Upper lobe of left lung (tissue), 4 donors: ENCODE measurements at regions not wholly inside any gene's neighbourhood (a gene's known extent, or its start where the extent isn't known, plus 50 kb on each side); places are given as distances from the start of the nearest gene placed in this dataset.
"Not testable (repeated sequence)": the region's sequence is repeated elsewhere in the genome, so short reads cannot be mapped to it uniquely, and the experiment has no call there.

Experiments
- POLR2A ChIP-seq, 4 donors: fragments of 450-650 bp; IDR thresholded peaks; one replicate each; pipeline ENCODE4 v1.5.1; 2016 to 2017; ENCODE audit warnings: antibody characterized with exemption in 4 of 4, mild to moderate bottlenecking in 2 of 4
- POLR2AphosphoS5 ChIP-seq, 2 donors: sonication (generic); formaldehyde crosslinking; IDR thresholded peaks; one replicate each; pipeline ENCODE4 v1.5.1; 2017; ENCODE audit warnings: antibody characterized with exemption in 2 of 2
- TF ChIP-seq, protein P1 (sequence below), 6 experiments: fragments of 450-650 bp in 4 of 6; fragments of 200-600 bp in 2 of 6; sonication (generic) in 2 of 6; IDR thresholded peaks; one replicate each; pipeline ENCODE4 v1.5.1; 2016 to 2019; ENCODE audit warnings: antibody characterized with exemption in 6 of 6

DNA sequence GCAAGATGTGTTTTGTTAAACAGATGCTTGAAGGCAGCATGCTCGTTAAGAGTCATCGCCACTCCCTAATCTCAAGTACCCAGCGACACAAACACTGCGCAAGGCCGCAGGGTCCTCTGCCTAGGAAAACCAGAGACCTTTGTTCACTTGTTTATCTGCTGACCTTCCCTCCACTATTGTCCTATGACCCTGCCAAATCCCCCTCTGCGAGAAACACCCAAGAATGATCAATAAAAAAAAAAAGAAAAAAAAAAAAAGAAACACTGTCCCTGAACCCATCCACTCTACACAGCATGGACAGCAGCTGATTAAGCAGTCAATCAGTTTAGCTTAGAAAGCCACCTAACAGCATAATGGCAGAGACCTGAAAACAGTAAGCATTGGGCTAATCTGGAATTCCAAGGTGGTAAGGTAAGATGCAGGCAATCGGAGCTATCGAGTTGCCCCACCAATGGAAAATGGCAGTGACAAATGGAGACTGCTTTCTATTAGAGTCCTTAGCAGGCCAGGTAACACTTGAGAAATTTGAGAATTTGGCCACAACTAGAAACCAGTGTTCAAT is 89.9 kb upstream of the FOXN3 start:
- TF ChIP-seq, protein P1, sequence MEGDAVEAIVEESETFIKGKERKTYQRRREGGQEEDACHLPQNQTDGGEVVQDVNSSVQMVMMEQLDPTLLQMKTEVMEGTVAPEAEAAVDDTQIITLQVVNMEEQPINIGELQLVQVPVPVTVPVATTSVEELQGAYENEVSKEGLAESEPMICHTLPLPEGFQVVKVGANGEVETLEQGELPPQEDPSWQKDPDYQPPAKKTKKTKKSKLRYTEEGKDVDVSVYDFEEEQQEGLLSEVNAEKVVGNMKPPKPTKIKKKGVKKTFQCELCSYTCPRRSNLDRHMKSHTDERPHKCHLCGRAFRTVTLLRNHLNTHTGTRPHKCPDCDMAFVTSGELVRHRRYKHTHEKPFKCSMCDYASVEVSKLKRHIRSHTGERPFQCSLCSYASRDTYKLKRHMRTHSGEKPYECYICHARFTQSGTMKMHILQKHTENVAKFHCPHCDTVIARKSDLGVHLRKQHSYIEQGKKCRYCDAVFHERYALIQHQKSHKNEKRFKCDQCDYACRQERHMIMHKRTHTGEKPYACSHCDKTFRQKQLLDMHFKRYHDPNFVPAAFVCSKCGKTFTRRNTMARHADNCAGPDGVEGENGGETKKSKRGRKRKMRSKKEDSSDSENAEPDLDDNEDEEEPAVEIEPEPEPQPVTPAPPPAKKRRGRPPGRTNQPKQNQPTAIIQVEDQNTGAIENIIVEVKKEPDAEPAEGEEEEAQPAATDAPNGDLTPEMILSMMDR (IDR thresholded peaks at IDR 0.05), result not testable (repeated sequence)
- not testable (repeated sequence) for TF ChIP-seq POLR2AphosphoS5, POLR2A (IDR thresholded peaks at IDR 0.05)
